HG02571 (cell line): ENCODE measurements at regions not wholly inside any gene's neighbourhood (a gene's known extent, or its start where the extent isn't known, plus 50 kb on each side); places are given as distances from the start of the nearest gene placed in this dataset.
"Not testable (repeated sequence)": the region's sequence is repeated elsewhere in the genome, so short reads cannot be mapped to it uniquely, and the experiment has no call there.

Experiments used
- ATAC-seq: cut with Tn5 transposase; IDR thresholded peaks from one replicate; pipeline ENCODE4 v1.9.1; 2021; ENCODE audit warnings: mild to moderate bottlenecking, moderate library complexity; ENCODE audit not compliant: unreplicated experiment

GRCh38 chr2:83339942-83340341 lies 1119.1 kb downstream of the SUCLG1 start:
- ATAC-seq = not testable (repeated sequence)

- no peak for ATAC-seq
Observed at GRCh38 chr2:83331810-83332209, 1127.3 kb downstream of the SUCLG1 start.

GRCh38 chr2:83323038-83323437 lies 1136.0 kb downstream of the SUCLG1 start:
- ATAC-seq = no peak

- no peak for ATAC-seq
Observed at GRCh38 chr2:83320053-83320452, 1139.0 kb downstream of the SUCLG1 start.

GRCh38 chr2:83305758-83306378 lies 1153.2 kb downstream of the SUCLG1 start:
- no peak for ATAC-seq

- ATAC-seq = no peak
Observed at GRCh38 chr2:83291083-83291482, 1168.0 kb downstream of the SUCLG1 start.

GRCh38 chr2:83282841-83283240 lies 1176.2 kb downstream of the SUCLG1 start:
- no peak for ATAC-seq

GRCh38 chr2:83282043-83282795 lies 1176.9 kb downstream of the SUCLG1 start:
- no peak for ATAC-seq

GRCh38 chr2:83280391-83280790 lies 1178.7 kb downstream of the SUCLG1 start:
- ATAC-seq = no peak

GRCh38 chr2:83273322-83273721 lies 1185.8 kb downstream of the SUCLG1 start:
- no peak for ATAC-seq

- no peak for ATAC-seq
Observed at GRCh38 chr2:83261591-83262136, 1197.4 kb downstream of the SUCLG1 start.

GRCh38 chr2:83253848-83254247 lies 1205.2 kb downstream of the SUCLG1 start:
- no peak for ATAC-seq

- no peak for ATAC-seq
Observed at GRCh38 chr2:83251321-83251872, 1207.7 kb downstream of the SUCLG1 start.

- not testable (repeated sequence) for ATAC-seq
Observed at GRCh38 chr2:83245806-83246537, 1213.1 kb downstream of the SUCLG1 start.

- no peak for ATAC-seq
Observed at GRCh38 chr2:83240611-83241010, 1218.5 kb downstream of the SUCLG1 start.

GRCh38 chr2:83238111-83238510 lies 1221.0 kb downstream of the SUCLG1 start:
- ATAC-seq = no peak

- ATAC-seq = no peak
Observed at GRCh38 chr2:83234246-83234645, 1224.8 kb downstream of the SUCLG1 start.

- no peak for ATAC-seq
Observed at GRCh38 chr2:83233781-83234180, 1225.3 kb downstream of the SUCLG1 start.

GRCh38 chr2:83233326-83233725 lies 1225.8 kb downstream of the SUCLG1 start:
- no peak for ATAC-seq

- no peak for ATAC-seq
Observed at GRCh38 chr2:83229443-83229842, 1229.6 kb downstream of the SUCLG1 start.

- no peak for ATAC-seq
Observed at GRCh38 chr2:83224591-83225200, 1234.4 kb downstream of the SUCLG1 start.
